GM21717 (cell line): ENCODE measurements at regions not wholly inside any gene's neighbourhood (a gene's known extent, or its start where the extent isn't known, plus 50 kb on each side); places are given as distances from the start of the nearest gene placed in this dataset.

Experiments
- ATAC-seq: cut with Tn5 transposase; IDR thresholded peaks from one replicate; pipeline ENCODE4 v1.9.1; 2021; ENCODE audit warnings: mild to moderate bottlenecking, moderate library complexity; ENCODE audit not compliant: unreplicated experiment

GRCh38 chr5:89946508-89946907 lies 463.0 kb downstream of the CETN3 start:
- no peak for ATAC-seq

DNA sequence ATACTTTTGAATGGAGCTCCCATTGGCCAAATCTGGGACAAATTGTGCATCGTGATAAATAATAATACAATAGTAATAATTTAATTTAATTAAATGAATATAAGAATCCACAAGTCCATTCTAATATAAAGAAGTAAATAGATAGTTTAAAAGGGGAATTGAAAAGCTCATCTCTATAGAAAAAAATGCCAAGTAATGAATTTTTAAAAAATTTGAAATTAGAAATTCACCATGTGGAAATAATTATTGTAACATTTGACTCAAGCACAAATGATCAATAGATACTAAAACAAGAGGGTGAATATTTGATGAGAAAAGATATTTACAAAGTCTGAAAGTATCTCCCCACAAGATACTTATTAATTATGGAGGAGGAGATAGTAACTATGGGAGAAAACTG lies 467.4 kb downstream of the CETN3 start:
- no peak for ATAC-seq

GRCh38 chr5:89936576-89936975 lies 473.0 kb downstream of the CETN3 start:
- no peak for ATAC-seq

- peak; percentile 41 for ATAC-seq
Observed at GRCh38 chr5:89934069-89934468, 475.5 kb downstream of the CETN3 start.

DNA sequence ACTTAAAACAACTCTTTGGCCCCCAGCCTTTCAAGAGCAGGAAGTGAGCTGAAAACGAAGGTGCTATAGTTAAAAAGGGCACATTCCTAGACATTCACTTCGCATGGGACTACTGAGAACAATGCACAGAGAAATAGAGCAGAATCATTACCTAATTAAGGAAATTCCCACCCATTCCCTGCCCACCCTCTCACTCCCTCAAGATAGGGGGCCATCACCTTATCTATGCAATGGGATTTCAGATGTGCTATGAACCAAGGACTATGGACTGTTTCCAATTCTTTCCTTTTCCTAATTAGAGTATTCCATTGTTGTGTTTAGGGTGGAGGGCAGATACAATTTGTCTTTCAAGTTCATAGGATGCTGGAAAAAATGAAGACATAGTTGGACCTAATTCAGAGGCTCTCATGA lies 476.8 kb downstream of the CETN3 start:
- ATAC-seq = no peak

DNA sequence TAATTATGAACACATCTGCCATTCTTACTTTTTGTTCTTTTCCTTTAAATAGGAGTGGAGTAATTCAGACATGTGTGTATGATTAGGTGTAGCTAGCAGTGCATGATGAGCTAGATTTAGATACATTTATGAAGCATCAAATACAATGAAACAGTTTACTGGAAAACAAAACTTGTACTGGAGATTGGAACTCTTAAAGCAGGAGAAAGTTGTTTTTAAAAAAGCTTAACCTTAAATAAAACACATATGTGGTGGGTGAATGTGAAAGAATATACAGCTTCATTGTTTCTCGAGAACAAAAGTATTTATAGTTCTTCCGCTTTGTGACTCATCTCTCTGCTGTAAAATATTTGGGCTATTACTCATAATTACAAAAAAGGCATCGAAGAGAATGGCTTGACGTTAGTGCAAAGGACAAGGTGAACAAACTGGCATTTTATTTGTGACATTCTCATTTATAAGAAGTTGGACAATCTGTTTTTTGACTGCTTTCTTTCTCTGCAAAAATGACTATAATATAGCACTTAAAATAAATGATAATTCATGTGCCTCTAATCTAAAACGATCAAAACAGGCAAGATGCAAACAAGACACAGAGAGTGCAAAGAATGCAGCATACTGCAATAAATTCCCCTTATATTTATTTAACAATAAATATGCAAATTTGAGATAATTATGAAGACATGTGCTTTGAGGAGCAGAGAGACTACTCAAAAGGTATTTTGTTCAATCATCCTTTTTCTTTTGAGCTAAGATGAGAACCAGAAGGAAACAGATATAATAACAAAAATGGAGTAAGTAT lies 478.8 kb downstream of the CETN3 start:
- peak; percentile 83 for ATAC-seq

DNA sequence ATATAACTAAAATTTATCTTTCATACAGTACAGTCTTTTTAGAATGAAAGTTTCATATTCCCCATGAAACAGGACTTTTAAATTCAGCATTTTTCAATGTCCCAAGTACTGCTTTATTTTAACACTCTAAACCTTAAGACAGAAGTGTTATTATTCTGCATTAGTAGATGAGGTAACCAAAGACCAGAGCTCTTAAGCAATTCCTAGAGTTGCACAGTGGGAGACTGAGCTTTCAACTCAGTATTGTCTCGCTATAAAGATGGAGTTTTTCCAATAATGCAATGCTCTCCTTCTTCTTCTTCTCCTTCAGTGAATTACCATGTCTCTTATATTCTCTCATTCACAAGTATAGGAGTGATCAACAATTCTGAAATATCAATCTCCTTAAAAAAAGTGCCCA lies 479.7 kb downstream of the CETN3 start:
- ATAC-seq = no peak

- no peak for ATAC-seq
Observed at GRCh38 chr5:89929173-89929572, 480.4 kb downstream of the CETN3 start.

DNA sequence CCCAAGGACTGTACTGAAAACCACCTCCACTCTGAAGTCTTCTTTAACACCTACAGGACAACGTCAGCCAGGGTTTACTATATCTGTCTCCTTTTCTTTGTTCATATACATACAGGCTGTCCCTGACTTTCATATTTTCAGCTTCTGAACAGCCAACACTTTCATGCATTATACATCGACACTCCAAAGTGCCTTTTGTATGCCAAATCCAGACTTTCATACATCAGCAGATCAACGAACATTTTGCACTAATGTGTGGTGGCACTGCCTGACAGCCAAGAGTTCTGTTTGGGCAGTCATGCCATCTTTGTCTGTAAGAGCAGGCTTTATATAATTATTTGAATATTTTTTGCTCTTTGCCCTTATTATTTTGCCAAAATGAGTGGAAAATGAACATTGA lies 487.4 kb downstream of the CETN3 start:
- no peak for ATAC-seq

DNA sequence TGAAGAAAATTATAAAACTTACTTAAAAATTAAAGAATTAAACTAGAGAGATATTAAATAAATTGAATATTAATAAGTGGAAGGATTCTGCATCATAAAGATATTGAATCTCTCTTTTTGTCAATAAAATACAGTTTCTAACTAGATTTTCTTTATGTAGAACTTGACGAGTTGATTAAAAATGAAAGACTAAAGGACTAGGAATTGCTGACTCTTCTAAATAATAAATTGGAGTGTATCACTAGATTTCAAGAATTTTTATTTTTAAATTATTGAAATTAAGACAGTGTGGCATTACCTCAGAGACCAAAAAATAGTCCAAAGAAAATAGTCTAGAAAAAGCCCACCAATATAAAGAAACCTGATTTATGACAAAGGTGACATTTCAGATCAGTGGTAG lies 492.4 kb downstream of the CETN3 start:
- ATAC-seq = no peak

GRCh38 chr5:89916131-89916530 lies 493.4 kb downstream of the CETN3 start:
- no peak for ATAC-seq

- ATAC-seq = no peak
Observed at GRCh38 chr5:89908876-89909275, 500.7 kb downstream of the CETN3 start.

DNA sequence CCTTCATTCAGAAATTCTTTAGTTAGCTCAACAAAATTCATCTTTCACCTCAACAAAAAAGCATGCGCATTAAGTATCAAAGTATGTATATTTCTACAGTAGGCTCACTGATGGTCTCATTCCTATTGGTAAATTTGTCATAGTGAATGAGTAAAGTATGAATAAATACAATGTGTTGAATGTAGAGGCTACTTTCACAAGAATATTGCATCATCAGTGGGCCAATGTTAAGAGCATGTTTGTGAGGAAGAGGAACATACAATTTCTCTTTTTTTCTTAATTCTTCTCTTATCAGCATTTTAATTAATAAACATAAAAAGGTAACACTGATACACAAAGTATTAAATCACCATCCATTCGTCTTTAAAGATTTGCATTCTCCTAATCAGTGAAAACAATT lies 505.1 kb downstream of the CETN3 start:
- ATAC-seq = no peak

- ATAC-seq = no peak
Observed at GRCh38 chr5:89901983-89902382, 507.6 kb downstream of the CETN3 start.

DNA sequence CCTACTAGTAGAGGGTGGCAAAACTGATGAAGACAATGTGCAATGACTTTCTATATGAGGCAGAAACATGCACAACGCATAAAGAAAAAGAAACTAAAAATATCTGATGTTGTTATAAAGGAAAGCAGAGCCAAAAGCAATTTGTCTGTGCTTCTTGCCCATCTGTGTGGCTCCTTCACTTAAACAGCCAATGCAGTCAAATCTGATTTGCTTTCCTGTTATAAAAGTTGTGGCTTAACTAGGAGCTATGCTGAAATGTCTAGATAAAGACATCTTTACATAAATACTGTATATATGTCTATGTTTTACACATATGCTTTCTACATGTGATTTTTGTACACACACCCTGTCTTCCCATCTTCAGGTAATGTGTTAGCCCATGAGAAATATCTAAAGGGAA lies 508.2 kb downstream of the CETN3 start:
- no peak for ATAC-seq

DNA sequence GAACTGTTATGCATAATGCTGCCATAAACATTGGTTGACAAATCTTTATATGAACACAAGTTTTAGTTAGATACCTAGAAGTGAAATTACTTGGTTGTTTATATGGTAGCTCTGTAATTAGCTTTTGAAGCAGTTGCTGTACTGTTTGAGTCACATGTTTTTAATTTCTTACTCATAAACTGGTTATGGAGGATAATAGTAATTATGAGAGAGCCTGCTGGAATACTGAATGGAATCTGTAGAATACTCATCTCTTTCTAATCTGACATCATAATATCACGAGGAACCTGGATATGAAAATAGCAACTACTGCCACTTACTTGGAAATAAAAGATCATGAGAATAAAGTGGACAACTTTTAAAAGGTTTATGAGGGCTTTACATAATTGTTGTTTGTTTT lies 509.2 kb downstream of the CETN3 start:
- no peak for ATAC-seq

GRCh38 chr5:89899559-89899958 lies 510.0 kb downstream of the CETN3 start:
- ATAC-seq = no peak

DNA sequence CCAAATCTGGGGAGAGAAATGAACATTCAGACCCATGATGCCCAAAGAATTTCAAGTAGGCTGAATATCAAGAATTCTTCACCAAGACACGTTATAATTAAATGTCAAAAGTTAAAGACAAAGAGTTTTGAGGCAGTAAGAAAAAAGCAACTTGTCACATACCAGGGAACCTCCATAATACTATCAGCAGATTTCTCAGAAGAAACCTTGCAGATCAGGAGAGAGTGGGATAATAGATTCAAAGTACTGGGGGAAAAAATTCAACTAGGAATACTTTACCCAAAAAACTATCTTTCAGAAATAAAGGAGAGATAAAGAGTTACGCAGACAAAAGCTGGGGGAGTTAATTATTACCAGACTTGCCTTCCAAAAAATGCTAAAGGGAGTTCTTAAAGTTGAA lies 516.0 kb downstream of the CETN3 start:
- no peak for ATAC-seq

GRCh38 chr5:89885670-89886069 lies 523.9 kb downstream of the CETN3 start:
- ATAC-seq = no peak

GRCh38 chr5:89883967-89884366 lies 525.6 kb downstream of the CETN3 start:
- ATAC-seq = no peak

GRCh38 chr5:89878140-89879132 lies 531.1 kb downstream of the CETN3 start:
- ATAC-seq = no peak

DNA sequence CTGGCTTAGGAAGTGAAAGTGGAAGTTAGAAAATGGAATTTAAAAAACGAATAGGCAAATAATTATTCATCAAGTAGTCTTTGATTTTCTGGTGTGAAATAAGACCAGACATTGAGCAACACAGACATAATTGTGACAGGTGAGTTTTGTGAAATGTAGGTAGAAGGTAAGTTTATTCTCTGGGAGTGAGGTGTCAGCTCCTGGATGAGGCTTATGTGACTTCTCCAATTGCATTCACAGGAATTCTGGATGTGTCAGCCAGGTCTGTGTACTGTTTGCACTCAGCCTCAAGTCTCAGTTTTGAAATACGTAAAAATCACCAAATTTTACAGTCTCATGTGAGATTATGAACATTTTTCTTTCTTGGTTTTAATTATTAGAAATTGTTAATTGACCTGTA lies 537.6 kb downstream of the CETN3 start:
- no peak for ATAC-seq
